Neural progenitor cell (in vitro differentiated cells): ENCODE measurements at regions not wholly inside any gene's neighbourhood (a gene's known extent, or its start where the extent isn't known, plus 50 kb on each side); places are given as distances from the start of the nearest gene placed in this dataset.

Experiments
- DNase-seq: peaks from one replicate; pipeline ENCODE4 v3.0.0-alpha.2; 2016; ENCODE audit warnings: low spot score
- H2AFZ ChIP-seq: fragments of 200-600 bp; sonication (generic); replicated peaks from 2 replicates; pipeline ENCODE4 v1.6.1; 2016; ENCODE audit warnings: antibody characterized with exemption
- H3F3A ChIP-seq: fragments of 200-600 bp; sonication (generic); 2 replicates; pipeline ENCODE4 v1.6.1; 2016; ENCODE audit warnings: antibody characterized with exemption, low read depth
- H3K27ac ChIP-seq: fragments of 200-600 bp; sonication (generic); 2 replicates; pipeline ENCODE4 v1.5.1; 2016; ENCODE audit warnings: mild to moderate bottlenecking
- H3K27me3 ChIP-seq: fragments of 200-600 bp; sonication (generic); 2 replicates; pipeline ENCODE4 v1.6.1; 2016; ENCODE audit warnings: mild to moderate bottlenecking, moderate library complexity
- H3K36me3 ChIP-seq: fragments of 200-600 bp; sonication (generic); 2 replicates; pipeline ENCODE4 v1.5.1; 2016
- H3K4me1 ChIP-seq: fragments of 200-600 bp; sonication (generic); 2 replicates; pipeline ENCODE4 v1.6.1; 2016; ENCODE audit warnings: mixed run types
- H3K4me2 ChIP-seq: fragments of 200-600 bp; sonication (generic); 2 replicates; pipeline ENCODE4 v1.6.1; 2016
- H3K4me3 ChIP-seq: fragments of 200-600 bp; sonication (generic); 2 replicates; pipeline ENCODE4 v1.5.1; 2016
- H3K79me2 ChIP-seq: fragments of 200-600 bp; sonication (generic); 2 replicates; pipeline ENCODE4 v1.6.1; 2016; ENCODE audit warnings: low read depth
- H3K9ac ChIP-seq: fragments of 200-600 bp; sonication (generic); 2 replicates; pipeline ENCODE4 v1.6.1; 2016
- H3K9me3 ChIP-seq: fragments of 200-600 bp; sonication (generic); 2 replicates; pipeline ENCODE4 v1.5.1; 2016; ENCODE audit warnings: low read depth
- H4K20me1 ChIP-seq: fragments of 200-600 bp; sonication (generic); 2 replicates; pipeline ENCODE4 v1.6.1; 2016; ENCODE audit warnings: low read depth
- H3K27ac Mint-ChIP-seq: 3 replicates; pipeline ENCODE4 v1.8.0; 2021; ENCODE audit warnings: mixed read lengths
- H3K27me3 Mint-ChIP-seq: 2 replicates; pipeline ENCODE4 v1.8.0; 2022; ENCODE audit warnings: low read depth, mild to moderate bottlenecking, inconsistent platforms, moderate library complexity, mixed read lengths; ENCODE audit not compliant: insufficient read depth
- H3K36me3 Mint-ChIP-seq: 3 replicates; pipeline ENCODE4 v1.8.0; 2021; ENCODE audit warnings: mixed read lengths
- H3K4me1 Mint-ChIP-seq: 3 replicates; pipeline ENCODE4 v1.8.0; 2021; ENCODE audit warnings: mixed read lengths
- H3K4me3 Mint-ChIP-seq: 3 replicates; pipeline ENCODE4 v1.8.0; 2021; ENCODE audit warnings: mild to moderate bottlenecking, moderate library complexity, mixed read lengths
- H3K9me3 Mint-ChIP-seq: 3 replicates; pipeline ENCODE4 v1.8.0; 2020; ENCODE audit warnings: mixed read lengths
- EZH2 ChIP-seq: fragments of 200-600 bp; sonication (generic); IDR thresholded peaks from 2 replicates; pipeline ENCODE4 v1.6.1; 2017; ENCODE audit warnings: antibody characterized with exemption, mild to moderate bottlenecking, moderate library complexity
- EZH2phosphoT487 ChIP-seq: fragments of 200-600 bp; sonication (generic); IDR thresholded peaks from 2 replicates; pipeline ENCODE4 v1.6.1; 2017; ENCODE audit warnings: antibody characterized with exemption
- TF ChIP-seq, protein P1 (sequence below): fragments of 200-600 bp; sonication (generic); IDR thresholded peaks from 2 replicates; pipeline ENCODE4 v1.5.1; 2017; ENCODE audit warnings: antibody characterized with exemption, mild to moderate bottlenecking

DNA sequence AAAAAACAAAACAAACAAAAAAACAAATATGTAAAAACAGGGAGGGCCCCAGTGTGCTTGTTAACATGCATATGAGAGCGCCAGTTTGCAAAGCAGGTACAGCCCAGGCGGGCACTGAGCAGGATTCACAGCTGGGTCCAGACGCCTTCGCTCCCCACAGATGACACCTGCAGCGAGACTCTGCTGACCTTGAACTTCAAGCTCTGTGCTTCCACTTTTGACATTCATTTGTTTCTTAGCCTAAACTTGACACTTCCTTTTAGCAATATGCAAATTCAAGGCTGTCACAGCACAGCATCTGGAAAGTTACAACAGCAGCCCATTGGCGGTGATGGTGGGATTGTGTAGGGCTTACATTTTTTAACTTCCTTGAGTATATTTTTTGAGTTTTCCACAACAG lies 88.8 kb upstream of the TNS3 start:
- no peak overlapping the region for H2AFZ ChIP-seq
- Mint-ChIP-seq H3K27ac (no peak overlapping the region), H3K4me3 (no peak overlapping the region), H3K4me1 (peaks cover 3% of the 10 kb centered on the region), H3K27me3 (peaks cover 4% of the 10 kb centered on the region), H3K9me3 (no peaks in the 10 kb centered on the region), H3K36me3 (no peaks in the 10 kb centered on the region)
- no peak overlapping the region for H3K27ac ChIP-seq
- no peaks in the 10 kb centered on the region for H4K20me1 ChIP-seq
- H3K36me3 ChIP-seq: no peaks in the 10 kb centered on the region
- peaks cover 14% of the 10 kb centered on the region for H3K4me1 ChIP-seq
- no peaks in the 10 kb centered on the region for H3K79me2 ChIP-seq
- no peaks in the 10 kb centered on the region for H3K9me3 ChIP-seq
- TF ChIP-seq EZH2 (no peak), EZH2phosphoT487 (no peak)
- TF ChIP-seq, protein P1, sequence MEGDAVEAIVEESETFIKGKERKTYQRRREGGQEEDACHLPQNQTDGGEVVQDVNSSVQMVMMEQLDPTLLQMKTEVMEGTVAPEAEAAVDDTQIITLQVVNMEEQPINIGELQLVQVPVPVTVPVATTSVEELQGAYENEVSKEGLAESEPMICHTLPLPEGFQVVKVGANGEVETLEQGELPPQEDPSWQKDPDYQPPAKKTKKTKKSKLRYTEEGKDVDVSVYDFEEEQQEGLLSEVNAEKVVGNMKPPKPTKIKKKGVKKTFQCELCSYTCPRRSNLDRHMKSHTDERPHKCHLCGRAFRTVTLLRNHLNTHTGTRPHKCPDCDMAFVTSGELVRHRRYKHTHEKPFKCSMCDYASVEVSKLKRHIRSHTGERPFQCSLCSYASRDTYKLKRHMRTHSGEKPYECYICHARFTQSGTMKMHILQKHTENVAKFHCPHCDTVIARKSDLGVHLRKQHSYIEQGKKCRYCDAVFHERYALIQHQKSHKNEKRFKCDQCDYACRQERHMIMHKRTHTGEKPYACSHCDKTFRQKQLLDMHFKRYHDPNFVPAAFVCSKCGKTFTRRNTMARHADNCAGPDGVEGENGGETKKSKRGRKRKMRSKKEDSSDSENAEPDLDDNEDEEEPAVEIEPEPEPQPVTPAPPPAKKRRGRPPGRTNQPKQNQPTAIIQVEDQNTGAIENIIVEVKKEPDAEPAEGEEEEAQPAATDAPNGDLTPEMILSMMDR: no peak
- DNase-seq: no peak
- no peak overlapping the region for H3K9ac ChIP-seq
- H3K4me2 ChIP-seq: no peak overlapping the region
- H3K27me3 ChIP-seq: no peaks in the 10 kb centered on the region
- H3K4me3 ChIP-seq: no peak overlapping the region
- peaks cover 11% of the 10 kb centered on the region for H3F3A ChIP-seq

DNA sequence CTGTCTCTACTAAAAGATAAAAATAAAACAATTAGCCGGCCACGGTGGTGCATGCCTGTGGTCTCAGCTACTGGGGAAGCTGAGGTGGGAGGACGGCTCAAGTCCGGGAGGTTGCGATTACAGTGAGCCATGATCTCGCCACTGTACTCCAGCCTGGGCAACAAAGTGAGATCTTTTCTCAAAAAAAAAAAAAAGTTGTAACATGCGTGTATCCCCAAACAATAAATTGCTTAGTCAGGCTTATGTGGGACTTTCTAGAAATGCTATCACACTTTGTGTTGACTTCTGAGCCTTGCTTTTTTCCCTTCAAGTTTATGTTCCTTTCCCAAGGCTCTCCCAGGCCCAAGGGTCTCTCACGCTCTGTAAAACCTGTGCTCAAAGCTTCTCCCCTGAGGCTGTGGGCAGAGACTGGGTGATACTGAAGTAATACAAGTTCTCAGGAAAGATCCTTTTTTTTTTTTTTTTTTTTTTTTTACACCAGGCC lies 88.0 kb upstream of the TNS3 start:
- TF ChIP-seq EZH2phosphoT487 (no peak), EZH2 (no peak)
- TF ChIP-seq, protein P1: no peak
- no peak overlapping the region for H3K4me2 ChIP-seq

DNA sequence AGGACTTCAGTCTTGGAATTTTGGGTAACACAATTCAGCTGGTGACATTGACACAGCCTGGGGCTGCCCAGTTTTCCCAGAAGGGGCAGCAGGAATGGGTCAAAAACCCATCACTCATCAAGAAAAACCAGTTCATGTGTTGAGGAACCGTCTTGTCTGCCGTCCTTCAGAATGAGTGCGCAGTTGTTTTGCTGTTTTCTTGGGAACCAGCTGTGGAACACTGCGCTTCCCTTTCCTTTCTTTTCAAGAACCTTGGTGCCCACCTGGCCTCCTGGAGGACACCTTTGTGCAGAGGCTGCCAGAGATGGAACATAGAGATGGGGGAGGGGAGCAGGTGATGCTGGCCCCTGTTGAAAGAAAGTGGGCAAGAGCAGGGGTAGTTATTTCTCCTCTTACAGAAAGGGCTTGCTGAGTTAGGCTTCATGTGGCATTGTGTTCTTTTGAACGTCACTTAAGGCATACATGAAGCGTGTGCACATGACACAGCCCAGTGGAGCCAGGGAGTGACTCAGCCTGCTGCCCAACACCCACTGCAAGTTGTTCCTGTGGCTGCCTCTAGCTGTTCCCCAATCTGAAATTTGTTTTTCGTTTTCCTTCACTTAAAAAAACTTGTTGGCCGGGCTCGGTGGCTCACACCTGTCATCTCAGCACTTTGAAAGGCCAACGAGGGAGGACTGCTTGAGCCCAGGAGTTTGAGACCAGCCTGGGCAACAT lies 87.4 kb upstream of the TNS3 start:
- no peaks in the 10 kb centered on the region for H4K20me1 ChIP-seq
- Mint-ChIP-seq H3K4me1 (peaks cover 3% of the 10 kb centered on the region), H3K27ac (no peak overlapping the region), H3K36me3 (no peaks in the 10 kb centered on the region), H3K27me3 (peaks cover 4% of the 10 kb centered on the region), H3K4me3 (no peak overlapping the region), H3K9me3 (no peaks in the 10 kb centered on the region)
- H3K27me3 ChIP-seq: no peaks in the 10 kb centered on the region
- DNase-seq: no peak
- H3K27ac ChIP-seq: no peak overlapping the region
- H3F3A ChIP-seq: peaks cover 11% of the 10 kb centered on the region
- TF ChIP-seq EZH2 (no peak), EZH2phosphoT487 (no peak)
- TF ChIP-seq, protein P1: no peak
- H3K4me3 ChIP-seq: no peak overlapping the region
- no peak overlapping the region for H3K9ac ChIP-seq
- H2AFZ ChIP-seq: no peak overlapping the region
- no peaks in the 10 kb centered on the region for H3K36me3 ChIP-seq
- no peaks in the 10 kb centered on the region for H3K9me3 ChIP-seq
- H3K4me1 ChIP-seq: peaks cover 14% of the 10 kb centered on the region
- no peaks in the 10 kb centered on the region for H3K79me2 ChIP-seq
- H3K4me2 ChIP-seq: no peak overlapping the region

More for the DNA sequence above, 88.0 kb upstream of the TNS3 start:
- Histone ChIP-seq H3K4me3 (no peak overlapping the region), H3K9ac (no peak overlapping the region), H3K27ac (no peak overlapping the region), H3K9me3 (no peaks in the 10 kb centered on the region), H3K79me2 (no peaks in the 10 kb centered on the region), H4K20me1 (no peaks in the 10 kb centered on the region), H3K27me3 (no peaks in the 10 kb centered on the region), H3K4me1 (peaks cover 14% of the 10 kb centered on the region), H3K36me3 (no peaks in the 10 kb centered on the region), H2AFZ (no peak overlapping the region), H3F3A (peaks cover 11% of the 10 kb centered on the region)
- Mint-ChIP-seq H3K9me3 (no peaks in the 10 kb centered on the region), H3K4me3 (no peak overlapping the region), H3K4me1 (peaks cover 3% of the 10 kb centered on the region), H3K36me3 (no peaks in the 10 kb centered on the region), H3K27me3 (peaks cover 4% of the 10 kb centered on the region), H3K27ac (no peak overlapping the region)
- no peak for DNase-seq
